Hepatocyte (in vitro differentiated cells): ENCODE measurements at regions not wholly inside any gene's neighbourhood (a gene's known extent, or its start where the extent isn't known, plus 50 kb on each side); places are given as distances from the start of the nearest gene placed in this dataset.

Experiments used
- DNase-seq: peaks from one replicate; pipeline ENCODE4 v3.0.0-alpha.2; 2016; ENCODE audit warnings: low spot score
- H2AFZ ChIP-seq: fragments of 200-600 bp; sonication (generic); 2 replicates; pipeline ENCODE4 v1.6.0; 2016; ENCODE audit warnings: antibody characterized with exemption, mild to moderate bottlenecking
- H3K27ac ChIP-seq: fragments of 200-600 bp; sonication (generic); 2 replicates; pipeline ENCODE4 v1.5.1; 2016; ENCODE audit warnings: mild to moderate bottlenecking
- H3K27me3 ChIP-seq: fragments of 200-600 bp; sonication (generic); 2 replicates; pipeline ENCODE4 v1.6.1; 2016
- H3K36me3 ChIP-seq: fragments of 200-600 bp; sonication (generic); replicated peaks from 2 replicates; pipeline ENCODE4 v1.5.1; 2016; ENCODE audit warnings: low read depth; ENCODE audit not compliant: insufficient read depth
- H3K4me1 ChIP-seq: fragments of 200-600 bp; sonication (generic); 2 replicates; pipeline ENCODE4 v1.5.1; 2016; ENCODE audit warnings: mild to moderate bottlenecking, moderate library complexity; ENCODE audit not compliant: insufficient read depth
- H3K4me2 ChIP-seq: fragments of 200-600 bp; sonication (generic); 2 replicates; pipeline ENCODE4 v1.6.0; 2016
- H3K4me3 ChIP-seq: fragments of 200-600 bp; sonication (generic); 2 replicates; pipeline ENCODE4 v1.5.1; 2016; ENCODE audit warnings: mild to moderate bottlenecking
- H3K79me2 ChIP-seq: fragments of 200-600 bp; sonication (generic); 2 replicates; pipeline ENCODE4 v1.6.0; 2017; ENCODE audit warnings: mild to moderate bottlenecking
- H3K9me2 ChIP-seq: fragments of 200-600 bp; sonication (generic); replicated peaks from 2 replicates; pipeline ENCODE4 v1.6.0; 2017; ENCODE audit warnings: mild to moderate bottlenecking; ENCODE audit not compliant: insufficient read depth
- H3K9me3 ChIP-seq: fragments of 200-600 bp; sonication (generic); 2 replicates; pipeline ENCODE4 v1.5.1; 2016; ENCODE audit warnings: low read depth, mild to moderate bottlenecking
- H4K20me1 ChIP-seq: fragments of 200-600 bp; sonication (generic); 2 replicates; pipeline ENCODE4 v1.6.0; 2016; ENCODE audit warnings: mild to moderate bottlenecking; ENCODE audit not compliant: insufficient read depth, poor library complexity, severe bottlenecking
- CTCF ChIP-seq: fragments of 200-600 bp; sonication (generic); IDR thresholded peaks from 2 replicates; pipeline ENCODE4 v1.5.1; 2016; ENCODE audit warnings: antibody characterized with exemption, mild to moderate bottlenecking; ENCODE audit not compliant: poor library complexity
- EZH2 ChIP-seq: fragments of 200-600 bp; sonication (generic); IDR thresholded peaks from 2 replicates; pipeline ENCODE4 v1.6.1; 2016; ENCODE audit warnings: antibody characterized with exemption, mild to moderate bottlenecking, borderline replicate concordance
- EZH2phosphoT487 ChIP-seq: fragments of 200-600 bp; sonication (generic); IDR thresholded peaks from one replicate; pipeline ENCODE4 v1.6.1; 2018; ENCODE audit warnings: antibody characterized with exemption, mild to moderate bottlenecking, low read depth, moderate library complexity; ENCODE audit not compliant: unreplicated experiment, severe bottlenecking
- WGBS: methylation state at CpG from one replicate; pipeline ENCODE4 v1.1.6; 2016; ENCODE audit warnings: low lambda C conversion rate; ENCODE audit errors: missing lambda C conversion rate; 5-methylcytosine and 5-hydroxymethylcytosine counted together

- Histone ChIP-seq H3K9me3 (no peaks in the 10 kb centered on the region), H3K27ac (no peak overlapping the region), H4K20me1 (no peaks in the 10 kb centered on the region), H3K4me2 (peak overlapping the region; percentile 8), H3K9me2 (no peaks in the 10 kb centered on the region), H3K36me3 (no peaks in the 10 kb centered on the region), H3K4me3 (no peak overlapping the region), H3K27me3 (no peaks in the 10 kb centered on the region), H2AFZ (no peak overlapping the region), H3K4me1 (no peaks in the 10 kb centered on the region), H3K79me2 (no peaks in the 10 kb centered on the region)
- WGBS = 81% methylated on average over 2 of the region's 2 CpGs
- no peak for DNase-seq
- no peak for TF ChIP-seq CTCF
- TF ChIP-seq EZH2phosphoT487 = no peak
- TF ChIP-seq EZH2 = no peak
Observed at GRCh38 chr4:137432446-137433311, 99.6 kb downstream of the PCDH18 start.

GRCh38 chr4:137430171-137430570, 102.1 kb downstream of the PCDH18 start:
- 92% methylated on average over 4 of the region's 4 CpGs for WGBS
- no peak overlapping the region for H3K4me2 ChIP-seq

GRCh38 chr4:137427411-137427810, 104.9 kb downstream of the PCDH18 start:
- TF ChIP-seq EZH2phosphoT487 = no peak
- TF ChIP-seq CTCF = no peak
- TF ChIP-seq EZH2 = no peak
- Histone ChIP-seq H3K4me3 (no peak overlapping the region), H3K9me2 (no peaks in the 10 kb centered on the region), H3K27me3 (no peaks in the 10 kb centered on the region), H3K9me3 (no peaks in the 10 kb centered on the region), H3K4me1 (no peaks in the 10 kb centered on the region), H3K27ac (no peak overlapping the region), H4K20me1 (no peaks in the 10 kb centered on the region), H3K79me2 (no peaks in the 10 kb centered on the region), H2AFZ (no peak overlapping the region), H3K36me3 (no peaks in the 10 kb centered on the region), H3K4me2 (no peak overlapping the region)
- 89% methylated on average over 3 of the region's 3 CpGs for WGBS
- no peak for DNase-seq

More at GRCh38 chr4:137430171-137430570, 102.1 kb downstream of the PCDH18 start:
- Histone ChIP-seq H3K27me3 (no peaks in the 10 kb centered on the region), H3K79me2 (no peaks in the 10 kb centered on the region), H3K36me3 (no peaks in the 10 kb centered on the region), H3K9me3 (no peaks in the 10 kb centered on the region), H3K27ac (no peak overlapping the region), H2AFZ (no peak overlapping the region), H3K4me1 (no peaks in the 10 kb centered on the region), H3K4me3 (no peak overlapping the region), H3K9me2 (no peaks in the 10 kb centered on the region), H4K20me1 (no peaks in the 10 kb centered on the region)
- no peak for DNase-seq
- TF ChIP-seq EZH2phosphoT487 (no peak), EZH2 (no peak), CTCF (no peak)
